ENCODE measurements at regions not wholly inside any gene's neighbourhood (a gene's known extent, or its start where the extent isn't known, plus 50 kb on each side); places are given as distances from the start of the nearest gene placed in this dataset.

GRCh38 chr4:136186650-136187049 lies 1345.6 kb downstream of the PCDH18 start:
- no peak for TF ChIP-seq FOXM1 (IDR thresholded peaks at IDR 0.05; ENCODE audit: borderline replicate concordance, low read depth)
- TF ChIP-seq MAX (IDR thresholded peaks at IDR 0.05), result no peak
- TF ChIP-seq NFIC (IDR thresholded peaks at IDR 0.05), result no peak
- TF ChIP-seq USF1 (IDR thresholded peaks at IDR 0.05), result no peak
- TF ChIP-seq EP300 (IDR thresholded peaks at IDR 0.05; ENCODE audit: borderline replicate concordance), result no peak
- no peak for TF ChIP-seq EGR1 (IDR thresholded peaks at IDR 0.05)
- no peak for TF ChIP-seq YY1 (IDR thresholded peaks at IDR 0.05; ENCODE audit: low read depth)
- no peak for TF ChIP-seq RAD21 (IDR thresholded peaks at IDR 0.05; ENCODE audit: low read depth)
- no peak for TF ChIP-seq TCF12 (IDR thresholded peaks at IDR 0.05; ENCODE audit: low read depth)
- TF ChIP-seq TEAD4 (IDR thresholded peaks at IDR 0.05), result no peak
- no peak for TF ChIP-seq TAF1 (IDR thresholded peaks at IDR 0.05; ENCODE audit: low read depth)
- TF ChIP-seq CREB1 (IDR thresholded peaks at IDR 0.05; ENCODE audit: low read depth), result no peak
- no peak for TF ChIP-seq CEBPB (IDR thresholded peaks at IDR 0.05)
- TF ChIP-seq ZBTB7A (IDR thresholded peaks at IDR 0.05; ENCODE audit: low read depth), result no peak
- no peak for TF ChIP-seq REST (IDR thresholded peaks at IDR 0.05; ENCODE audit: low read depth)

GRCh38 chr4:136183513-136183912 lies 1348.8 kb downstream of the PCDH18 start:
- TF ChIP-seq FOXM1 (IDR thresholded peaks at IDR 0.05; ENCODE audit: borderline replicate concordance, low read depth), result no peak
- TF ChIP-seq TAF1 (IDR thresholded peaks at IDR 0.05; ENCODE audit: low read depth), result no peak
- TF ChIP-seq REST (IDR thresholded peaks at IDR 0.05; ENCODE audit: low read depth), result no peak
- TF ChIP-seq TEAD4 (IDR thresholded peaks at IDR 0.05), result no peak
- no peak for TF ChIP-seq USF1 (IDR thresholded peaks at IDR 0.05)
- no peak for TF ChIP-seq CEBPB (IDR thresholded peaks at IDR 0.05)
- no peak for TF ChIP-seq TCF12 (IDR thresholded peaks at IDR 0.05; ENCODE audit: low read depth)

GRCh38 chr4:136156947-136157346 lies 1375.3 kb downstream of the PCDH18 start:
- TF ChIP-seq EGR1 (IDR thresholded peaks at IDR 0.05) (no peak), CEBPB (IDR thresholded peaks at IDR 0.05) (no peak), RAD21 (IDR thresholded peaks at IDR 0.05; ENCODE audit: low read depth) (no peak), YY1 (IDR thresholded peaks at IDR 0.05; ENCODE audit: low read depth) (no peak), TCF12 (IDR thresholded peaks at IDR 0.05; ENCODE audit: low read depth) (no peak), ZBTB7A (IDR thresholded peaks at IDR 0.05; ENCODE audit: low read depth) (no peak), REST (IDR thresholded peaks at IDR 0.05; ENCODE audit: low read depth) (no peak), NFIC (IDR thresholded peaks at IDR 0.05) (no peak), EP300 (IDR thresholded peaks at IDR 0.05; ENCODE audit: borderline replicate concordance) (no peak), FOXM1 (IDR thresholded peaks at IDR 0.05; ENCODE audit: borderline replicate concordance, low read depth) (no peak), USF1 (IDR thresholded peaks at IDR 0.05) (no peak), MAX (IDR thresholded peaks at IDR 0.05) (no peak), TEAD4 (IDR thresholded peaks at IDR 0.05) (no peak), TAF1 (IDR thresholded peaks at IDR 0.05; ENCODE audit: low read depth) (no peak)

- no peak for TF ChIP-seq EGR1 (IDR thresholded peaks at IDR 0.05)
- TF ChIP-seq REST (IDR thresholded peaks at IDR 0.05; ENCODE audit: low read depth), result no peak
- TF ChIP-seq TCF12 (IDR thresholded peaks at IDR 0.05; ENCODE audit: low read depth), result no peak
- TF ChIP-seq ZBTB7A (IDR thresholded peaks at IDR 0.05; ENCODE audit: low read depth), result no peak
- TF ChIP-seq CREB1 (IDR thresholded peaks at IDR 0.05; ENCODE audit: low read depth), result no peak
- no peak for TF ChIP-seq YY1 (IDR thresholded peaks at IDR 0.05; ENCODE audit: low read depth)
- no peak for TF ChIP-seq CEBPB (IDR thresholded peaks at IDR 0.05)
- TF ChIP-seq MAX (IDR thresholded peaks at IDR 0.05), result no peak
- TF ChIP-seq FOXM1 (IDR thresholded peaks at IDR 0.05; ENCODE audit: borderline replicate concordance, low read depth), result no peak
- TF ChIP-seq EP300 (IDR thresholded peaks at IDR 0.05; ENCODE audit: borderline replicate concordance), result no peak
These were observed 1382.2 kb downstream of the PCDH18 start for GRCh38 chr4:136150046-136150445.

Measured in Ishikawa (cell line).